Middle frontal gyrus (tissue), 1 donor: ENCODE measurements at regions not wholly inside any gene's neighbourhood (a gene's known extent, or its start where the extent isn't known, plus 50 kb on each side); places are given as distances from the start of the nearest gene placed in this dataset.

Experiments used
- DNase-seq: peaks from one replicate; pipeline ENCODE4 v3.0.0-alpha.2; 2015; ENCODE audit warnings: low spot score; ENCODE audit errors: extremely low spot score

DNA sequence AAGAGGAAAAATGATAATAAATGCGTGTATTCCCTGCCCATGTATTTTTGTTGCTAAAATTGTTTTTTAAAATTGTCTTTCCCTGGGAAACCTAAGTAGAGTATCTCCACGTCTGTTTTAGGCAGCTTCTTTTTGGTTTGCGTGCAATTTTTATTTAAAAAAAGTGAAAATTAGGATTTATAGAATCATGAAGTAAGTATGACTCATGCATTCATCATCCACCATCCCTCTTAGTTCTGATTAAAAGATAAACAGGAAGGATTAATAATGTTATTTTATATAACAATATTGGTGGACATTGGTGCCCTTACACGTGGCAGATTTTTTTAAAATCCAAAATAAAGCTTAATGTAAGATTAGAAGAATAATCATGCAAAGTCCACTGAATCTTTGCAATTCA lies 358.7 kb downstream of the MED10 start:
- no peak for DNase-seq

DNA sequence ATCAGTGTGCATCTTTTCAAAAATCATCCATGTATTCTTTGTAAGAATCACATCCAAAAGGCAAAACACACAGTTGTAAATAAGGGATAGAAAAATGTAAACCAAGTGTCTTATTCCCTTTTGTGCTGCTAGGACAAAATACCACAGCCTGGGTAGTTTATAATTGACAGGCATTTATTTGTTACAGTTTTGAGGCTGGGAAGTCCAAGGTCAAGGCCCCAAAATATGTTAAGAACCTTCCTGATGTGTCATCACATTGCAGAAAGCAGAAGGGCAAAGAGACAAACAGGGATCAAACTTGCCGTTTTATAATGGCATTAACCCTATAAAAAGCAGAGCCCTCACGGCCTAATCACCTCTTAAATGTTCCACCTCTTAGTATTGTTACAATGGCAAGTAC lies 364.8 kb downstream of the MED10 start:
- DNase-seq = no peak

DNA sequence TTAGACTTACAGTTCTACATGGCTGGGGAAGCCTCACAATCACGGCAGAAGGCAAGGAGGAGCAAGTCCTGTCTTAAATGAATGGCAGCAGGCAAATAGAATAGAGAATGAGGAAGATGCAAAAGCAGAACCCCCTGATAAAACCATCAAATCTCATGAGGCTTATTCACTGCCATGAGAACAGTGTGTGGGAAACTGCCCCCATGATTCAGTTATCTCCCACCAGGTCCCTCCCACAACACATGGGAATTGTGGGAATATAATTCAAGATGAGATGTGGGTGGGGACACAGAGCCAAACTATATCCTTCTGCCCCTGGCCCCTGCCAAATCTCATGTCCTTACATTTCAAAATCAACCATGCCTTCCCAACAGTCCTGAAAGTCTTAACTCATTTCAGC lies 367.1 kb downstream of the MED10 start:
- DNase-seq = no peak

DNA sequence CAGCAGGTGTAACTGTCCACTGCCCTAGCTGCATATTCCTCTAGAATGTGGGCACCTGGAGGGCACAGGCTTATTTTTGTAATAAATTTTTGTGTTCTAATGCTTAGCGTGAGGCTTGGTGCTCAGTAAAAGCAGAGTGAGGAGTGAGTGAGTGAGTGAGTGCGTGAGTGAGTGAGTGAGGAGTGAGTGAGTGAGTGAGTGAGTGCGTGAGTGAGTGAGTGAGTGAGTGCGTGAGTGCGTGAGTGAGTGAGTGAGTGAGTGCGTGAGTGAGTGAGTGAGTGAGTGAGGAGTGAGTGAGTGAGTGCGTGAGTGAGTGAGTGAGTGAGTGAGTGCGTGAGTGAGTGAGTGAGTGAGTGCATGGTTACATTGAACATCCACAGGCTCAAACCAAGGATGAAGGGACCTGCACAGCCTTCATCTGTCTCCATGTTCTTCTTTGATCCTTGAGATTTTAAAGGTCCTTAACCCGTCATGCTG lies 371.5 kb downstream of the MED10 start:
- DNase-seq = no peak

DNA sequence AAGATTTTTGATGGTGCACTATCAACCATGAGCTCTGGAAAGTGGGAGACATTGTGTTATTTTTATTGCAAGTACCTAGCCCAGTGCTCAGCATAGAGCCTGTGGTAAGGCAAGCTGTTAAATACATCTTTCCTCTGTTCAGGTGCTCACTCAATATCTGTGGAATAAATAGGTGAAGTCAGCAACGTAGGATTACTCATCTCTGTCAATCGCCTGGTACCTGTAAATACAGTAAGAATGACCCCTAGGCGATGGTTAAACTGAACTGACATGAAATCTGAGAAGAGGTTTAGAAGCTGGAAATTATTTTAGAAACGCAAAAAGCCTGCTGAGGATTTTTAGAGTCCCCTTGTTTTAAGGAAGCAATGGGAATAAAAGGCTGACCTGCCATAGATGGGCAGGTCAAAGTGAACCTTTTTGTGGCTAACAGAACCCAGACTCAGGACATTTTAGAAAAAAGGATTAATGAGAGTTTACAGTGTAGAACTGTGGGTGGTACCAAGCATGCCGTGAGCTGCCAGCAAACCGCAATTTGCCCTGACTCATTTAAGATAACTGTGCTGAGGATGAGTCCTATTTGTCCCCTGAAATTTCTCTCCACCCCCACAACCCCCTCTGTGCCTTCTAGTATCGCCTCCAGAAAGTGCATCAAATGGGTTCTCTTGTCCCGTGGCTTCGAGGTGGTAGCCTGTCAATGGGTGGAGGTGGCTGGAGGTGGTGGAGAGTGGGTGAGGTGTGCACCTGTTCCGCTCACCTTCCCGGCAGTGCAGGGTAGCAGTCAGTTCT lies 375.1 kb downstream of the MED10 start:
- DNase-seq = no peak

DNA sequence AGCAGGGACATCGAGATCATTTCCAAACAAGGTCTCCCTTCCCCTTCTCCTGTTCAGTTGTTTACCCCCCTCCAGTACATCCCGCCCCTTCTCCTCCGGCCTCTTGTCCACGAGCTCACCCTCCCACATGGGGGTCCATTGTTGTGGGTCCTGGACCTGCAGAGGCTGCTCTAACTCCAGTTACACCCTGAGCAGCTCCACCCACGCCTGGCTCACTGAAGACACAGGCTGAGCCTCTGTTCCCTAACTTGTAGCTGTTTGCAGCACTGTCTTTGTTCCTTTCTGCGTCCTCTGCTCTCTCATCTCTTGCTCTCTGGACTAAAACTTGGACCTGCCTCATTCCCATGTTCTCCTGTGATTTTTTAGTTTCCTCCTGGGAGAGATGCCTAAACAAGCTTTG lies 377.5 kb downstream of the MED10 start:
- no peak for DNase-seq

DNA sequence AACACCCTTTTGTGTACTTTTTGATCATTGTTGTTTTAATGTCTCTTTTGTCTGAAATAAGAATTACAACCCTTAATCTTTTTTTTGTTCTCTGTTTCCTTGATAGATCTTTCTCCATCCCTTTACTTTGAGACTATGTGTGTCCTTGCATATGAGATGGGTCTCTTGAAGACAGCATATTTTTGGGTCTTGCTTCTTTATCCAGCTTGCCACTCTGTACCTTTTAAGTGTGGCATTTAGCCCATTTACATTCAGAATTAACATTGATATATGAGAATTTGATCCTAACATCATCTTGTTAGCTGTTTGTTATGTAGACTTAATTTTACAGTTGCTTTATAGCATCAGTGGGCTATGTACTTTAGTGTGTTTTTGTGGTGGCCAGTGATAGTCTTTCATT lies 382.5 kb downstream of the MED10 start:
- DNase-seq = no peak

DNA sequence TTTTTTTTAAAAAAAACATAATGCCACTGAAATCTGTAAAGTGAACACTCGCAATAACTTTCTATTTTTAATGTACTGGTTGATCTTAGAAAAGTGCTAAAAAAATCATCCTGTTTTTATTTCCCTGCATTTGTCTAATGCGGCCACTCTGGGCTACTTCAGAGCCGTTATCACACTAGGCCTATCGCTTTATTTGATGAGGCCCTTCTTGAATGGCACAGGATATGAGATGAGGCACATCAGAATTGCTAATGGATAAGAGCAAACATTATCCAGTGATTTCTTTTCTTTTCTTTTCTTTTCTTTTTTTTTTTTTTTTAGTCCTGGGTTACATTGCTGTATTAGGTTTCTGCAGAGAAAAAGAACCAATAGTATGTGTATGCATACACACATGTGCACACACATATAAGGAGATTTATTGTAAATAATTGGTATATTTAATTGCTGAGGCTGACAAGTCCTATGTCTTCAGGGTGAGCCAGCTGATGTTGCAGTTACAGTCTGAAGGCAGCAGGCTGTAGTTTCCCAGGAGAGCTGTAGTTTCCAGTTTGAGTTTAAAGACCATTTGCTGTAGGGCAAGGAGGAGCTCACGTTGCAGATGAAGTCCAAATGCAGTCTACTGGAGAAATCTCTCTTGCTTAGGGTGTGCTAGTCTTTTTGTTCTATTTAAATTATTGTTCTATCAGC lies 391.7 kb downstream of the MED10 start:
- no peak for DNase-seq

DNA sequence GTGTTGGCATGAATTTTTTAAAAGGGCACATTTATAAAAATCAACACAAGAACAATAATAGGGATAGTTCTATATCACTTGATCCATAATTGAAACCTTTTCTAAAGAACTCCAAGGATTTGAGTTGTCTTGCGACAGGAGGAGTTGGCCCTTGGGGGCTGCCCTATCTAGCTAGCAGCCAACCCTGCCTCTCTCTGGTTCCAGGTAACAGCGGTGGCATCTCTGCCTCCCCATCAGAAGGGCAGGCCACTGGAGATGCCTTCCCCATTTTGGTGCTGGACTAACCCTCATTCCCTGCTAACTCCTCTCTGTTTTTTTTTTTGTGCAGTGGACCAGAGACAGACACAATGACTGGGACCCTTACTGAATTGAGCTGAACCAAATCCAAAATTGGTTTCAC lies 393.0 kb downstream of the MED10 start:
- no peak for DNase-seq

DNA sequence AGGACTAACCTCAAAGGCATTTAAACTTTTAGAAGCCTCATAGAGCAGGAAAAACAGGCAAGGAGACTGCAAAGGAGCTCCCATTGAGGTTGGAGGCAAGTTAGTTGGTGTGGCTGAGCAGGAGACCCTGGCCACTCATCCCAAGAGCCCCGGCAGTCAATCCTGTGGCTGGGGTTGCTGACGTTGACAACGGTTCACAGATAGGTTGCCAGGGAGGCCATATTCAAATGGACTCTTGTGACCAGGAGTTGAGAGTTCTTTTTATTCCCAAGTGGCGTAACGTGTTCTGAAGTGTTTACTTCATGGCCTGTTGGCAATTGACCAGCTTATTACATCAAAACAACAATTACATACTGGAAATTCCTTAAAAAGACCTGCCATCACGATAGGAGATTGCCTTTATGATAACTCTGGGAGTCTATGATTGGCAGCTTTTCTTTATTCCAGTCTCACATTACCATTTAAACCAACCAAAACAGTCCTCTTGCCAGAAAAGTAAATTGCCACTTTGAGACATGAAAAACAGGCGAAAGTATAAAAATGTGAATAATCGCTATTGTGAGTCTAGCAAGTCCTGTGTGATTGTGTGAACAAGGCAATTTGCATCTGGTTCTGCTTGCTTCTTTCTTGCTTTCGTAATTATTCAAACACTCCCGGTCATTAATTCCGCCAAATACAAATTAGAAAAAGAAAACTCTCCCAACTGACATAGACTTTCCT lies 394.9 kb downstream of the MED10 start:
- no peak for DNase-seq

DNA sequence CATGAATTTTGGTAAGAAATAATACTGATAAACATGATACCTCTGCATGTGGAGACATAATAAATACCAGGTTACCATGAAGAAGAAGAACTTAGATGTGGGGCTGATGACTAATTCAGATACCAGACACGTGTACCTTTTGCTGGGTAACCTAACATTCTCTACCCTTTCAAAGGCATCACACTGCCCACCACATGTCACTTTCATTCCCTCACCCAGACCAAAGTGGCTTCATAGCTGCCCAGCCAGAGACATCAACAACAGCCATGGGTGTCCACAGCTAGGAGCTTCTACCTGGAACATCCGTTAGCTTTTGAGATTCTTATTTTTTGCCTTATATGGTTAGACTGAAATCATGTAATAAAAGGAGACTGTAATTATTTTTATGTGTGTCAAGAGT lies 396.8 kb downstream of the MED10 start:
- DNase-seq = no peak

DNA sequence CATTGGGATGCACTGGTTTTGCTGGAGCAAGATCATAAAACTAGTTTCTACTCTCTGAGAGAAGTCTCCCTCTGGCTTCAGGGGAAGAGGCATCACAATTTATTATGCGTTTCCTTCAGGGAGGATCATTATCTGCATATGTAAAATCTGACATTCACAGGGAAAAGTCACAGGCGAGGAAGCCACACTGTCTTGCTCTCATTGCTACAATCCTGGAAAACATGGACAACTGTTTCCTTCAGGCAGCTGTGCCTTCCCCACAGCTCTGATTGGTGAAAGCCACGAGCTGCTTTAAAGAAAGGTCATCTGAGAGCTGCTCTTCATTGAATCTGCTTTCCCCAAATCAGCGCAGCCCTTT lies 397.8 kb downstream of the MED10 start:
- no peak for DNase-seq

DNA sequence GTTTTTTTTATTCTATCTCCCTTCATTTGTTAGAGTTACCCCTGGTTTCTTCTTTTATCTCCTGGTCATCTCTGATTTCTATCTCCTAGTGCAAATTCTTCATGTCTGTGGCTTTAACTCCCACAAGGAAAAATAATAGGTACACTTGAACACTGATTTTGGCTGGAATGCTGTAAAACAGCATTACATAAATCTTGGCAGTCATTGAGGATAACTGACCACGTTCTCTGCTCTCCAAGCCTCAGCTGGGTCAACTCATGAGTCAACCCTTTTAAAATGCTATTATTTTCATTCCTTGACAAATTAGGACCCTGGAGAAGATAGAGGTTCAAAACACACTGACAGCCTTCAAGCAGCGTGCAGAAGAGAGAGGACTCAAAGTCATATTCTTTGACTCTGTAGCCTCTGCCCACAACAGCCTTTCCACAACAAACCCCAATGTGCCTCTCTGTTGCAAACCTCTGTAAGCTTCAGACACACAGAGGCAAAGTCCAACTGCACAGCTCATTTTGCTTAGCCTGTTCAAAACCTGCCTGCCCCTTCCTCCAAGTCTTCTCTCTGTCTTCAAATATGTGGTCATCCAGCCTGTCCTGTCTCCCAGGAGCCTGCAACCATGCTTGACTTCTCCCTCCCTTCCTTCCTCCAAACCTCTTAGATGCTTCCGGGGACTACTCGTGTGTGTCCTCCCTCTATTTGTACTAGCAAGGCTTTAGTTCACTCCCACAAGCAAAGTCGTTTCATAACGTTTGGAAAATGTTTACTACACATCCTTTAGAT lies 398.4 kb downstream of the MED10 start:
- DNase-seq = no peak

DNA sequence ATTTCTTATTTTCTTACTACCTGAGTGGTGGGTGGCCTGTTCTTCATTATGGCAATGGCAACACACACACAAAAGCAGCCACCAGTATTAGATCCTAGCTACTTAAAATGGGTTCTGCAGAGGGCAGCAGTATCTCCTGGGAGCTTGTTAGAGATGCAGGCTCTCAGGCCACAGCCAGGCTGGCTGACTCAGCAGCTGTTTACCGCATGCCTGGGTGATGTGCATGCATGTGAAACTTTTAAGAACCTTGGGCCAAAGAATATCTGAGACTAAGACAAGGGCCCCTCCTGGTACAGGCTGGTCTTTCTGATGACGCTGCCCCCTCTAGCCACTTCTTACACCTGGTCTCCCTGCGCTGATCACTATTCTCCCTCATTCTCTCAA lies 399.0 kb downstream of the MED10 start:
- DNase-seq = no peak

DNA sequence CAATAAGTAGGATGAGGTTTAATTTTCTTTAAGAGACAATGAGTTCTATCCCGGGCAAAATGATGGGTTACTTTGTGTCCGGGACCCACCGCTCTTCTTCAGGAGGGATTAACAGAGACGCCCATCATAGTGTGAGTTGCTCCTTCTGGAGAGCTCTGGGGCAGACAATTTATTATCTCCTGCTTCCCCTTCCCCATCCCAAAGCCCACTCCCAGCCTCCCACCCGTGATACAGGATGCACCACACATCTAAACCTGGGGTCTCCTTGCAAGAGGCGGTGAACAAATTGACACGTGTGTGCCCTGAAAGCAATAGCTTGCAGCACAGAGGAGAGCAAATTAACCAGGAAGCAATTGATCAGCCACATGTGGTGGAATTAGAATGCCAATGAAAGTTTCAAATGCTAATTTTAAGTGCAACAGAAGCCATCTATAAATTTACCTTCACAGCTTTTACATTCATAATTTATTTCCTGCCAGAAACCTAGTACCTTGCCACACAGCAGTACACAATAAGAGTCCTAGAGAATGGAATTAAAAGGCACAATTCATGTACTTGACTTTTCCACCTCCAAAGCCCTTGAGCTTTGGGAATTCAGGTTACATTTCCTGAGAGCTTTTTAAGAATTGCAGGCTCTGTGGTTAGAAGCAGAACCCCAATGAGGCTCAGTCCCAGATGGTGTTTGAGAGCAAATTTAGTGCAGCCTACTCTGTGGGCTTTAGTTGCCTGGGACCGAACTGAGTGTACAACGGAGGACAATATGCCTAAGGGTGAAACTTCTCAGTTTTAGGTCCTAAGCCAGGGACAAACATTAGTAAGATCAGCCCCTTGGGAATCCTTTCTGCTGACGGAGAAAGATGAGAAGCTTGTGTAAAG lies 399.6 kb downstream of the MED10 start:
- DNase-seq = no peak

DNA sequence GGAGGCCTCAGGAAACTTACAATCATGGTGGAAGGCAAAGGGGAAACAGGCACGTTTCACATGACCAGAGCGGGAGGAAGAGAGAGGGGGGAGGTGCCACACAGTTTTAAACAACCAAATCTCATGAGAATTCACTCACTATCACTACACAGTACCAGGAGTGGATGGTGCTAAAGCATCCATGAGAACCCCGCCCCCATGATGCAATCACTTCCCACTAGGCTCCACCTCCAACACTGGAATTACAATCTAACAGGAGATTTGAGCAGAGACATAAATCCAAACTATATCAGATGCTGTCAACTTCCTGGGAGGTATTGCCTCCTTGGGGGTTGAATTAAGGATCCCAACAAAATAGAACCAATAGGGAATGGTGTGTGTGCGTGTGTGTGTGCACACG lies 407.1 kb downstream of the MED10 start:
- DNase-seq = no peak

DNA sequence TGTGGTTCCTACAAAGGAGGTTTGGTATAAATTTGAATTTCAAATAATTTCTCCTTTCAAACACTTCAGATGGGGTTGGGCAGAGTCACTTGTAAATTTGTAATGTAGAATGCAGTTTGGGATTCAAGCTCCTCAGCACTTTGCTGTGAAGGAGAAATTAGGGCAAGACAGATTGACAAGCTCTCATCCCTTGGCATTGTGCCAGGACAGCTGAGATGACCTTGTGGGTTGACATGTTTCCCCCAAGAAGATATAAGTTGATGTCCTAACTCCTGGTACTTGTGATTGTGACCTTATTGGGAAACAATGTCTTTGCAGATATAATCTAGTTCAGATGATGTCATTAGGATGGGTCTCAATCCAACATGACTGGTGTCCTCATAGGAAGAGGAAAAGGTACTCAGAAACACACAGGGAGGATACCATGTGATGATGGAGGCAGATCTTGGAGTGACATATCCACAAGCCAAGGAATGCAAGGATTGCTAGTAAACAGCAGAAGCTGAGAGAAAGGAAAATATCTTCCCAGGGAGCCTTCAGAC lies 408.3 kb downstream of the MED10 start:
- no peak for DNase-seq

DNA sequence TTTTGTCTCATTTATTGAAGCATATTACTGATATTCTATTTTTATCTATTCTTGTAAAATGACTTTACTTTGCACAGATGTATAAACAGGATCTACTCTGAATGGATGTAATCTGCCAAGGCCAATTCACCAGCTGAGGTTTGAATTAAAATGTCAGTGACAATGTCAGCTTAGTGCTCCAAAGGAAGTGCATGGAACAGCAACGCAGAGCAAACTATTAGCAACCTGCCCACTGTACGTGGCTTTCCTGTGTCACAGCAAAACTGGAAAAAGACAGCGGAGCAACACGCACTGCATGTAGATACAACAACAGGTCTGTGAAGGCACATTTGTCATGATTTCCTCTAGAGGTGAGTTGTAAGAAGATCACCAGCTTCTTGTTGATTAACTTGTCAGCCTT lies 409.4 kb downstream of the MED10 start:
- DNase-seq = no peak

DNA sequence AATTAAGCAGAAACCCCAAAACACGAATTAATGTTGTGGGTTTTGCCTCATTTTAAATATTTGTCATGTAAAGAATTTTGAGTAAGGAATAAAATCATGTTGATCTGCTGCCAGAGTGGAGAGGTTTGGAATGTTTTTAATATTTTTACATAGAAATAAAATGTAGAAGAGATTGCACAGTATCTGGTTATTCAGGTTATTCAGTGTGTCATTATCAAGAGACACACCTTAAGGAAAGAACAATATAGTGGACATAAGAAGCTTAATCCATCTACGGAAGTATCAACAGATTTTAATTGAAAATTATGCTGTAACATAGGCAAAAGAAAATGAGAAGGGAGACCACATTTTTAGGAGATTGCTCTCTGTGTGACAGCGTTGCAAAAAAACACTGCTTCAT lies 410.4 kb downstream of the MED10 start:
- DNase-seq = no peak

DNA sequence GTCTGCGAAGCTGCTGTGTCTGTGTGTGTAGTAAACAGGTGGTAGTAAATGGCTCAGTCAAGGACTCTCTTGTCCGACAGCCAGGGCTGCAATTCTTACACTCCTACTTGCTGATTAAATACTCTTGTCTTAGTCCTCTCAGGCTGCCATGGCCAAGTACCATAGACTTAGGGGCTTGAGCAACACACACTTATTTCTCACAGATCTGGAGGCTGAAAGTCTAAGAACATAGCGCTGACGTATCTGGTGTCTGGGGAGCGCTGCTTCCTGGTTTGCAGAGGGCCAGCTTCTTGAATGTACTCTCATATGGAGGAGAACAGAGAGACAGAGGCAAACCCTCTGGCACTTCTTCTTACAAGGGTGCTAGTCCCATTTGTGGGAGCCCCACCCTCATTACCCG lies 411.0 kb downstream of the MED10 start:
- no peak for DNase-seq
